Thyroid gland (tissue), 4 donors: ENCODE measurements at regions not wholly inside any gene's neighbourhood (a gene's known extent, or its start where the extent isn't known, plus 50 kb on each side); places are given as distances from the start of the nearest gene placed in this dataset.

Source experiments
- POLR2A ChIP-seq, 2 donors: fragments of 450-650 bp; IDR thresholded peaks; one replicate each; pipeline ENCODE4 v1.6.1; 2017; ENCODE audit warnings: antibody characterized with exemption in 2 of 2, mild to moderate bottlenecking in 2 of 2, moderate library complexity in 1 of 2
- TF ChIP-seq, protein P1 (sequence below), 6 experiments: fragments of 200-600 bp in 3 of 6; fragments of 450-650 bp in 3 of 6; sonication (generic) in 3 of 6; IDR thresholded peaks; one replicate each; pipeline ENCODE4 v1.5.1; 2016 to 2019; ENCODE audit warnings: antibody characterized with exemption in 6 of 6, mild to moderate bottlenecking in 2 of 6, inconsistent platforms in 1 of 6, moderate library complexity in 1 of 6

GRCh38 chr7:157482517-157483087, 145.8 kb downstream of the DNAJB6 start:
- TF ChIP-seq, protein P1, sequence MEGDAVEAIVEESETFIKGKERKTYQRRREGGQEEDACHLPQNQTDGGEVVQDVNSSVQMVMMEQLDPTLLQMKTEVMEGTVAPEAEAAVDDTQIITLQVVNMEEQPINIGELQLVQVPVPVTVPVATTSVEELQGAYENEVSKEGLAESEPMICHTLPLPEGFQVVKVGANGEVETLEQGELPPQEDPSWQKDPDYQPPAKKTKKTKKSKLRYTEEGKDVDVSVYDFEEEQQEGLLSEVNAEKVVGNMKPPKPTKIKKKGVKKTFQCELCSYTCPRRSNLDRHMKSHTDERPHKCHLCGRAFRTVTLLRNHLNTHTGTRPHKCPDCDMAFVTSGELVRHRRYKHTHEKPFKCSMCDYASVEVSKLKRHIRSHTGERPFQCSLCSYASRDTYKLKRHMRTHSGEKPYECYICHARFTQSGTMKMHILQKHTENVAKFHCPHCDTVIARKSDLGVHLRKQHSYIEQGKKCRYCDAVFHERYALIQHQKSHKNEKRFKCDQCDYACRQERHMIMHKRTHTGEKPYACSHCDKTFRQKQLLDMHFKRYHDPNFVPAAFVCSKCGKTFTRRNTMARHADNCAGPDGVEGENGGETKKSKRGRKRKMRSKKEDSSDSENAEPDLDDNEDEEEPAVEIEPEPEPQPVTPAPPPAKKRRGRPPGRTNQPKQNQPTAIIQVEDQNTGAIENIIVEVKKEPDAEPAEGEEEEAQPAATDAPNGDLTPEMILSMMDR (IDR thresholded peaks at IDR 0.05) = no peak
- no peak for TF ChIP-seq POLR2A (IDR thresholded peaks at IDR 0.05)
